PC-9 (cell line): ENCODE measurements at regions not wholly inside any gene's neighbourhood (a gene's known extent, or its start where the extent isn't known, plus 50 kb on each side); places are given as distances from the start of the nearest gene placed in this dataset.

ENCODE experiments used
- BruUV-seq: library from RNA; stranded (reverse); fragments of 400-500 nt; replicated peaks from 2 replicates; lab custom pipeline; 2021; lab: Mats Ljungman, UMichigan
- CTCF ChIA-PET: fragments of 300-600 bp; sonication (Branson Sonifier 250); formaldehyde crosslinking; loops from one replicate; lab custom pipeline; 2022; ENCODE audit warnings: antibody characterized with exemption; lab: Charles Lee
- POLR2A ChIA-PET: fragments of 300-600 bp; sonication (Branson Sonifier 250); formaldehyde crosslinking; loops from one replicate; lab custom pipeline; 2022; ENCODE audit warnings: antibody characterized with exemption; ENCODE audit not compliant: unreplicated experiment; lab: Charles Lee
- DNase-seq, 2 experiments: peaks; one replicate each; pipeline versions ENCODE4 v3.0.0 to v3.0.0-alpha.2; 2015 to 2022; ENCODE audit warnings: mixed read lengths in 1 of 2
- H2AFZ ChIP-seq: fragments of 200-600 bp; sonication (generic); 2 replicates; pipeline ENCODE4 v1.8.1; 2017; ENCODE audit warnings: antibody characterized with exemption
- H3F3A ChIP-seq: fragments of 200-600 bp; sonication (generic); 2 replicates; pipeline ENCODE4 v1.8.1; 2017; ENCODE audit warnings: antibody characterized with exemption, mild to moderate bottlenecking, low read depth; ENCODE audit not compliant: insufficient read depth
- H3K27ac ChIP-seq: fragments of 200-600 bp; sonication (generic); 2 replicates; pipeline ENCODE4 v1.6.1; 2016; ENCODE audit warnings: mixed run types
- H3K27me3 ChIP-seq: fragments of 200-600 bp; sonication (generic); 2 replicates; pipeline ENCODE4 v1.6.1; 2016; ENCODE audit warnings: low read depth, mixed run types; ENCODE audit not compliant: insufficient read depth
- H3K36me3 ChIP-seq: fragments of 200-600 bp; sonication (generic); 2 replicates; pipeline ENCODE4 v1.6.1; 2016; ENCODE audit warnings: low read depth, mixed run types
- H3K4me1 ChIP-seq: fragments of 200-600 bp; sonication (generic); replicated peaks from 2 replicates; pipeline ENCODE4 v1.6.1; 2016; ENCODE audit warnings: mixed run types; ENCODE audit not compliant: insufficient read depth
- H3K4me2 ChIP-seq: fragments of 200-600 bp; sonication (generic); 2 replicates; pipeline ENCODE4 v1.6.1; 2017; ENCODE audit warnings: mixed run types
- H3K4me3 ChIP-seq: fragments of 200-600 bp; sonication (generic); 2 replicates; pipeline ENCODE4 v1.6.1; 2016; ENCODE audit warnings: mixed run types
- H3K79me2 ChIP-seq: fragments of 200-600 bp; sonication (generic); 2 replicates; pipeline ENCODE4 v1.6.1; 2017; ENCODE audit warnings: low read depth, mixed run types
- H3K9me2 ChIP-seq: fragments of 200-600 bp; sonication (generic); 2 replicates; pipeline ENCODE4 v1.8.1; 2017; ENCODE audit warnings: mild to moderate bottlenecking; ENCODE audit not compliant: insufficient read depth
- H3K9me3 ChIP-seq: fragments of 200-600 bp; sonication (generic); 2 replicates; pipeline ENCODE4 v1.8.1; 2016; ENCODE audit warnings: low read depth; ENCODE audit not compliant: insufficient read depth
- H4K20me1 ChIP-seq: fragments of 200-600 bp; sonication (generic); 2 replicates; pipeline ENCODE4 v1.8.1; 2017; ENCODE audit not compliant: insufficient read depth
- CTCF ChIP-seq: fragments of 200-600 bp; sonication (generic); conservative IDR thresholded peaks from 2 replicates; pipeline ENCODE4 v1.6.1; 2017; ENCODE audit warnings: mixed run types, antibody characterized with exemption, mild to moderate bottlenecking, moderate library complexity
- EZH2 ChIP-seq: fragments of 200-600 bp; sonication (generic); IDR thresholded peaks from 2 replicates; pipeline ENCODE4 v1.8.0; 2017; ENCODE audit warnings: antibody characterized with exemption, low read depth
- intact Hi-C: fragments of 100-400 bp; cut with micrococcal nuclease; formaldehyde crosslinking; loops from one replicate; pipeline ENCODE4 v1.10.0; 2022; ENCODE audit not compliant: unreplicated experiment

DNA sequence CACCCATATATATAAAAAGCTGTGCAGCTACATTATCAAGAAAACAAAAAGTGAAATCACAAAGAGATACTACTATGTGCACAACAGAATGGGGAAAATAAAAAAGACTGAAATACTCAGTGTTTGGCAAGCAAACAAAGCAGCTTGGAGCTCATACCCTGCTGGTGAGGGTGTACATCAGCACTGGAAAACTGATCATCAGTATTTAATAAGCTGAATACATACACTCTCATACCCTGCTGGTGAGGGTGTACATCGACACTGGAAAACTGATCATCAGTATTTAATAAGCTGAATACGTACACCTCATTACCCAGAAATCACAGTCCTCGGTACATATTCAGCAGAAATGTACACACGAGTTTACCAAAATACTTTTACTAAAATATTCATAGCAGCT, 220.8 kb downstream of the SPP2 start:
- Histone ChIP-seq H4K20me1 (no peaks in the 10 kb centered on the region), H2AFZ (no peak overlapping the region), H3K4me2 (no peak overlapping the region), H3K9me3 (no peaks in the 10 kb centered on the region), H3K36me3 (no peaks in the 10 kb centered on the region), H3F3A (peaks cover 22% of the 10 kb centered on the region), H3K27ac (no peak overlapping the region), H3K79me2 (no peaks in the 10 kb centered on the region), H3K4me3 (no peak overlapping the region), H3K4me1 (peaks cover 28% of the 10 kb centered on the region), H3K27me3 (no peaks in the 10 kb centered on the region), H3K9me2 (no peaks in the 10 kb centered on the region)
- DNase-seq: no peak
- CTCF ChIA-PET: interaction anchor here (0.5 to 1.0 kb wide), 2 partner anchors 10 to 134 kb away, joined by 4 to 5 read pairs; no protein-coding TSS in a partner anchor
- intact Hi-C loops: no loop called here
- no peak for TF ChIP-seq EZH2
- no peak for TF ChIP-seq CTCF
- POLR2A ChIA-PET: interaction anchor here (0.6 kb wide), 1 partner anchor 16 kb away, joined by 4 read pairs; no protein-coding TSS in a partner anchor
- BruUV-seq: no TSS peak

DNA sequence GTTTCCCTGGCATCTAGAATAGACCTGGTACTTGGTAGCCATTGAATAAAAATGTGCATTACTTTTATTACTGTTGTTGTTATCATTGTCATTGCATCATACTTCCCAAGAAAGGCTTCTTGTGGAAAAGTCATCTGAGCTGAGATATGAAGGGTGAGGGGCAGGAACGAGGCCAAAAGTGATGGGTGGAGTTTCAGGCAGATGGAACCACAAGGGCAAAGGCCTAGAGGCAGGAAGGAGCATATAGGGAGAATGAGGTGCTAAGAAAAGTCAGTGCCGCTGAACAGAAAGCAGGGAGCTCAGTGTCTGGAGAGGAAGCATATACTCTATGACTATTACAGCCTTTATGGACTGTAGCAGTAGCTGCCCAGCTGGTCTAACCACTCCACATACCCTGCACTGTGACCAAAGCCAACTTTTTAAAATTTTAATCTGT, 219.3 kb downstream of the SPP2 start:
- Histone ChIP-seq H3K9me2 (no peaks in the 10 kb centered on the region), H3K4me2 (peak overlapping the region; percentile 61), H3K27me3 (no peaks in the 10 kb centered on the region), H3K9me3 (no peaks in the 10 kb centered on the region), H3K36me3 (no peaks in the 10 kb centered on the region), H3K27ac (peak overlapping the region; percentile 67), H3F3A (peaks cover 22% of the 10 kb centered on the region), H3K4me1 (peaks cover 28% of the 10 kb centered on the region), H3K79me2 (no peaks in the 10 kb centered on the region), H3K4me3 (peak overlapping the region; percentile 13; the same call in 1 of the 2 replicates), H4K20me1 (no peaks in the 10 kb centered on the region), H2AFZ (peak overlapping the region; percentile 25)
- no peak for TF ChIP-seq EZH2
- TF ChIP-seq CTCF: no peak
- ChIA-PET POLR2A (interaction anchor here (0.5 to 0.7 kb wide), 6 partner anchors 18 to 1416 kb away, joined by 3 to 8 read pairs (median 6); no protein-coding TSS in a partner anchor), CTCF (interaction anchor here (0.6 to 1.3 kb wide), 4 partner anchors 20 to 923 kb away, joined by 3 to 10 read pairs (median 3); no protein-coding TSS in a partner anchor)
- intact Hi-C loops: no loop called here
- no TSS peak for BruUV-seq
- peak; percentile 52 to 80 for DNase-seq

GRCh38 chr2:234267534-234267933, 217.0 kb downstream of the SPP2 start:
- Histone ChIP-seq H3K36me3 (no peaks in the 10 kb centered on the region), H4K20me1 (no peaks in the 10 kb centered on the region), H3K27ac (no peak overlapping the region), H3K79me2 (no peaks in the 10 kb centered on the region), H3K4me3 (no peak overlapping the region), H3K4me1 (peaks cover 28% of the 10 kb centered on the region), H3K9me2 (no peaks in the 10 kb centered on the region), H2AFZ (no peak overlapping the region), H3K9me3 (peaks cover 7% of the 10 kb centered on the region; the same call in 1 of the 2 replicates), H3K27me3 (no peaks in the 10 kb centered on the region), H3F3A (peaks cover 22% of the 10 kb centered on the region), H3K4me2 (no peak overlapping the region)
- ChIA-PET CTCF (interaction anchor here (0.6 kb wide), 1 partner anchor 172 kb away, joined by 3 read pairs; no protein-coding TSS in a partner anchor), POLR2A (no interaction called here)
- TF ChIP-seq EZH2: no peak
- no peak for TF ChIP-seq CTCF
- BruUV-seq: no TSS peak
- DNase-seq: no peak
- intact Hi-C loops: no loop called here
